T-cell (primary cell): ENCODE measurements at regions not wholly inside any gene's neighbourhood (a gene's known extent, or its start where the extent isn't known, plus 50 kb on each side); places are given as distances from the start of the nearest gene placed in this dataset.
"Not testable (repeated sequence)": the region's sequence is repeated elsewhere in the genome, so short reads cannot be mapped to it uniquely, and the experiment has no call there.

Experiments
- ATAC-seq, 4 experiments: fragments of 200-7000 bp in 3 of 4; fragments of 150-1000 bp in 1 of 4; cut with Tn5 transposase; replicated peaks in 1 of 4; 1 replicate in 3 of 4; 2 replicates in 1 of 4; pipeline ENCODE4 v1.10.0; 2021; ENCODE audit warnings: moderate library complexity in 3 of 4, mild to moderate bottlenecking in 2 of 4, moderate number of reproducible peaks in 1 of 4
- CTCF ChIA-PET, 2 donors: fragments of 300-600 bp; sonication (Branson Sonifier 250); formaldehyde crosslinking; loops; one replicate each; lab custom pipeline; 2022; ENCODE audit warnings: antibody characterized with exemption in 2 of 2; lab: Charles Lee
- POLR2A ChIA-PET, 2 donors: fragments of 300-600 bp; sonication (Branson Sonifier 250); formaldehyde crosslinking; loops; one replicate each; lab custom pipeline; 2022; ENCODE audit warnings: antibody characterized with exemption in 2 of 2; lab: Charles Lee
- DNase-seq, 35 experiments: peaks; one replicate each; pipeline versions ENCODE4 v3.0.0 to v3.0.0-alpha.2; 2013 to 2023
- H3K27ac ChIP-seq: one replicate; pipeline ENCODE4 v1.5.1; 2013; ENCODE audit warnings: low read length
- H3K27me3 ChIP-seq, 2 experiments: replicated peaks in 1 of 2; 1 replicate in 1 of 2; 2 replicates in 1 of 2; pipeline versions ENCODE4 v1.6.1 to v1.7.0; 2013; ENCODE audit warnings: low read length in 1 of 2, mixed read lengths in 1 of 2; ENCODE audit not compliant: control insufficient read depth in 2 of 2, insufficient read depth in 2 of 2; ENCODE audit errors: extremely low read depth in 1 of 2
- H3K36me3 ChIP-seq, 2 donors: 1 replicate in 1 of 2; 2 replicates in 1 of 2; pipeline versions ENCODE4 v1.6.1 to v1.7.0; 2013; ENCODE audit warnings: low read length in 1 of 2; ENCODE audit not compliant: control insufficient read depth in 2 of 2, insufficient read depth in 1 of 2; ENCODE audit errors: extremely low read depth in 1 of 2
- H3K4me1 ChIP-seq, 2 experiments: 1 replicate in 1 of 2; 2 replicates in 1 of 2; pipeline versions ENCODE4 v1.6.1 to v1.7.0; 2013; ENCODE audit warnings: low read length in 2 of 2, mixed read lengths in 1 of 2; ENCODE audit not compliant: insufficient read depth in 2 of 2, control insufficient read depth in 1 of 2; ENCODE audit errors: extremely low read depth in 1 of 2
- H3K4me3 ChIP-seq, 2 donors: 1 replicate in 1 of 2; 2 replicates in 1 of 2; pipeline versions ENCODE4 v1.5.1 to v1.7.0; 2013; ENCODE audit warnings: mild to moderate bottlenecking in 2 of 2, low read length in 1 of 2, moderate library complexity in 1 of 2; ENCODE audit not compliant: control insufficient read depth in 1 of 2; ENCODE audit errors: extremely low read depth in 1 of 2
- H3K9me3 ChIP-seq: 2 replicates; pipeline ENCODE4 v1.7.0; 2013
- H3K27ac Mint-ChIP-seq, 2 donors: one replicate each; pipeline ENCODE4 v1.8.0; 2020 to 2021; ENCODE audit warnings: mild to moderate bottlenecking in 2 of 2, mixed read lengths in 2 of 2
- H3K27me3 Mint-ChIP-seq, 2 donors: one replicate each; pipeline ENCODE4 v1.8.0; 2021 to 2022; ENCODE audit warnings: mixed read lengths in 2 of 2
- H3K36me3 Mint-ChIP-seq: one replicate; pipeline ENCODE4 v1.8.0; 2021; ENCODE audit warnings: mixed read lengths
- H3K4me1 Mint-ChIP-seq, 3 donors: one replicate each; pipeline ENCODE4 v1.8.0; 2020 to 2022; ENCODE audit warnings: mixed read lengths in 3 of 3, mild to moderate bottlenecking in 1 of 3
- H3K4me3 Mint-ChIP-seq, 3 donors: one replicate each; pipeline ENCODE4 v1.8.0; 2020 to 2022; ENCODE audit warnings: mild to moderate bottlenecking in 3 of 3, mixed read lengths in 3 of 3, moderate library complexity in 3 of 3
- H3K9me3 Mint-ChIP-seq, 3 donors: one replicate each; pipeline ENCODE4 v1.8.0; 2020 to 2022; ENCODE audit warnings: mixed read lengths in 3 of 3
- WGBS: methylation state at CpG from one replicate; pipeline ENCODE4 v1.1.5; 2013; ENCODE audit warnings: missing lambda C conversion rate; ENCODE audit not compliant: insufficient coverage; 5-methylcytosine and 5-hydroxymethylcytosine counted together

GRCh38 chr18:71370095-71370494, 1081.2 kb downstream of the SOCS6 start:
- ATAC-seq (no peak), DNase-seq (no peak)
- Mint-ChIP-seq H3K27me3 (no peaks in the 10 kb centered on the region), H3K4me3 (no peak overlapping the region), H3K9me3 (peaks cover 7 to 23% (median 15%) of the 10 kb centered on the region in 3 donors), H3K36me3 (no peaks in the 10 kb centered on the region), H3K27ac (no peak overlapping the region), H3K4me1 (no peaks in the 10 kb centered on the region)
- WGBS, result 83% methylated on average over 2 of the region's 2 CpGs
- no peaks in the 10 kb centered on the region for H3K4me1 ChIP-seq
- ChIA-PET CTCF (no interaction called here), POLR2A (no interaction called here)
- H3K4me3 ChIP-seq, result no peak overlapping the region
- no peaks in the 10 kb centered on the region for H3K36me3 ChIP-seq
- no peak overlapping the region for H3K27ac ChIP-seq
- no peaks in the 10 kb centered on the region for H3K27me3 ChIP-seq
- no peaks in the 10 kb centered on the region for H3K9me3 ChIP-seq

DNA sequence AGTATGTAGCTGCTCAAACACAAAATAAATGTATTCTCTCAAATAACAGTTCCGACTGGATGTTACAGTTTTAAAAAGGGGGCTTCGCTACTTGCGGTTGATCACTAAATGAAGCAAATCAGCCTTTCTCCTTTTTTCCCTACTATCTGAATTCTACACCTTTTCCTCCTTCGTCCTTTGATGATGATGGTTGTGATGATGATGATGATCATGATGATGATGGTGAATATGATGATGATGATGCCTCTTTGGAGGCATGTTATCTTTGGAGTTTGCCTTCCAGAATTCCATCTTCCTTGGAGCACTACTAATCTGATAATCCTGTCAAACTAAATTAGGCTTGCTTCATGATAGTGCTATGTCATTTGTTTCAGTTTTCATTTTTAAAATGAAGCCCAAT, 1073.3 kb downstream of the SOCS6 start:
- Mint-ChIP-seq H3K27ac (no peak overlapping the region), H3K4me3 (no peak overlapping the region), H3K27me3 (peaks cover 0 to 3% of the 10 kb centered on the region in 2 donors), H3K4me1 (no peaks in the 10 kb centered on the region), H3K9me3 (peaks cover 7 to 15% (median 14%) of the 10 kb centered on the region in 3 donors), H3K36me3 (no peaks in the 10 kb centered on the region)
- ATAC-seq (no peak), DNase-seq (no peak)
- POLR2A ChIA-PET, result no interaction called here
- H3K9me3 ChIP-seq, result no peaks in the 10 kb centered on the region
- no peaks in the 10 kb centered on the region for H3K36me3 ChIP-seq
- CTCF ChIA-PET, result no interaction called here
- no CpG with 5 or more reads among the region's 4 CpGs for WGBS
- H3K27me3 ChIP-seq, result no peaks in the 10 kb centered on the region
- no peak overlapping the region for H3K4me3 ChIP-seq
- no peak overlapping the region for H3K27ac ChIP-seq
- no peaks in the 10 kb centered on the region for H3K4me1 ChIP-seq

DNA sequence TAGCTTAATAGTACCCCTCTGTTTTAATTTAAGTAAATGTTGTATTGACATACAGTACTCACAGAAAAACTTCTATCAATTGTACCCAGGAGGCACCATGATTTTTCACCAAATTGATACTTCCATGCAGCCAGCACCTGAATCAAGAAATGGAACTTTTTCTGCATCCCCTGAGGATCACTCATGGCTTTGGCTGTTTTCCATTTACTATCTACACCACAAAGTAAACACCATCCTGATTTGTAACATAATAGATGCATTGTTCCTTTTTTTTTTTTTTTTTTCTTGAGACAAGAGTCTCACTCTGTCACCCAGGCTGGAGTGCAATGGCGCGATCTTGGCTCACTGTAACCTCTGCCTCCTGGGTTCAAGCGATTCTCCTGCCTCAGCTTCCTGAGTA, 1066.8 kb downstream of the SOCS6 start:
- H3K4me3 ChIP-seq, H3K36me3 ChIP-seq, ATAC-seq, DNase-seq, CTCF ChIA-PET, H3K4me3 Mint-ChIP-seq, H3K9me3 Mint-ChIP-seq, H3K36me3 Mint-ChIP-seq, H3K27ac Mint-ChIP-seq, H3K27me3 Mint-ChIP-seq, H3K4me1 Mint-ChIP-seq, H3K4me1 ChIP-seq, H3K27ac ChIP-seq, POLR2A ChIA-PET, H3K9me3 ChIP-seq, H3K27me3 ChIP-seq: not testable (repeated sequence)
- WGBS, result no CpG with 5 or more reads among the region's 3 CpGs

GRCh38 chr18:71352618-71353017, 1063.8 kb downstream of the SOCS6 start:
- Histone ChIP-seq H3K4me1 (no peaks in the 10 kb centered on the region), H3K9me3 (no peaks in the 10 kb centered on the region), H3K27ac (no peak overlapping the region), H3K4me3 (no peak overlapping the region), H3K36me3 (no peaks in the 10 kb centered on the region), H3K27me3 (no peaks in the 10 kb centered on the region)
- Mint-ChIP-seq H3K4me1 (no peaks in the 10 kb centered on the region), H3K27ac (no peak overlapping the region), H3K27me3 (no peaks in the 10 kb centered on the region), H3K4me3 (no peak overlapping the region), H3K9me3 (peaks cover 0 to 3% (median 0%) of the 10 kb centered on the region in 3 donors), H3K36me3 (no peaks in the 10 kb centered on the region)
- CTCF ChIA-PET, result no interaction called here
- ATAC-seq (no peak), DNase-seq (no peak)
- POLR2A ChIA-PET, result interaction anchor here in 1 of 2 donors (0.7 kb wide), 1 partner anchor 300 kb away, joined by 3 read pairs; no protein-coding TSS in a partner anchor
- no CpG with 5 or more reads among the region's 1 CpG for WGBS

- ATAC-seq, result no peak
- Mint-ChIP-seq H3K4me1 (no peaks in the 10 kb centered on the region), H3K27me3 (no peaks in the 10 kb centered on the region), H3K36me3 (no peaks in the 10 kb centered on the region), H3K4me3 (no peak overlapping the region), H3K27ac (no peak overlapping the region), H3K9me3 (no peaks in the 10 kb centered on the region)
- 71% methylated on average over 2 of the region's 6 CpGs for WGBS
- Histone ChIP-seq H3K36me3 (no peaks in the 10 kb centered on the region), H3K27ac (no peak overlapping the region), H3K27me3 (no peaks in the 10 kb centered on the region), H3K9me3 (no peaks in the 10 kb centered on the region), H3K4me1 (no peaks in the 10 kb centered on the region), H3K4me3 (no peak overlapping the region)
- CTCF ChIA-PET, result no interaction called here
- DNase-seq, result no peak
- POLR2A ChIA-PET, result no interaction called here
Observed at GRCh38 chr18:71336576-71337210, 1047.8 kb downstream of the SOCS6 start.

DNA sequence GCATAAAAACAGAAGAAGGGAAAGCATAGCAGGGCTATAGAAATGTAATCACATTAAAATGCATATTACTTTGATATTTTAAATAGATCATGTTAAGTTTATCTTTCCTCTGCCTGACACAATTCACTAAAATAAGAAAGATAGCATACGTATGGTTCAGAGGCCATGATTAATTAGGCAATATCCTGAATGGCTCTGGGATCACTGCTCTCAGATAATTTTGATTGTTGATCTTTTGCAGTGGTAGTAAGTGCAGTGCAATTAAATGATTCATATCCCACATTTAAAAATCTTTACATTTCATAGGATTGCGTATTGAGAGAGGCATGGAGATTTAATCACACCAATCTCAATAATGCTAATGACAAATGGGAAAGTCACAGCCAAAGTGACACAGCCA, 1040.7 kb downstream of the SOCS6 start:
- Mint-ChIP-seq H3K27me3 (no peaks in the 10 kb centered on the region), H3K4me1 (no peaks in the 10 kb centered on the region), H3K36me3 (no peaks in the 10 kb centered on the region), H3K4me3 (no peak overlapping the region), H3K9me3 (peaks cover 4 to 14% (median 6%) of the 10 kb centered on the region in 3 donors), H3K27ac (no peak overlapping the region)
- no peaks in the 10 kb centered on the region for H3K27me3 ChIP-seq
- H3K4me3 ChIP-seq, result no peak overlapping the region
- H3K4me1 ChIP-seq, result no peaks in the 10 kb centered on the region
- WGBS, result no CpG with 5 or more reads among the region's 2 CpGs
- ATAC-seq, result no peak
- H3K9me3 ChIP-seq, result no peaks in the 10 kb centered on the region
- DNase-seq, result no peak
- H3K36me3 ChIP-seq, result no peaks in the 10 kb centered on the region
- CTCF ChIA-PET, result no interaction called here
- H3K27ac ChIP-seq, result no peak overlapping the region
- POLR2A ChIA-PET, result no interaction called here

DNA sequence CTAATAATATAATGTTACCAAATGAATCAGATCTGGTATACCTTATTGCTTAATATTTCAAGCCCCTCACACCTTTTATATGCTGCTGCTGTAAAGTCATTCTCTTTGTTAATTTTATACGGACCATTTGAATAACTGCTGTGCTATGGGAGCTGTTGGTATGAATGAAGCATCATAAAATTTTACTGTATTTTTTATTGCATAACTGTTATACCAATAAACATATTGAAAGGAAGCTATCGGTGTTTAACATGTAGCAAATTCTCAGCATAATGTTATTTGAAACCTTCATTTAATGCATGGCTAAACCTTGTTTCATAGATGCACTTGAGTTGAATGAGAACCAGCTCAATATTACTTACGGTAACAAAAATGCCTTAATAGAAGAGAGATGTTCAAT, 1040.3 kb downstream of the SOCS6 start:
- DNase-seq, result no peak

More for the DNA sequence above, 1040.3 kb downstream of the SOCS6 start:
- H3K4me3 ChIP-seq, result no peak overlapping the region
- no peaks in the 10 kb centered on the region for H3K4me1 ChIP-seq
- Mint-ChIP-seq H3K36me3 (no peaks in the 10 kb centered on the region), H3K4me1 (no peaks in the 10 kb centered on the region), H3K4me3 (no peak overlapping the region), H3K27me3 (no peaks in the 10 kb centered on the region), H3K27ac (no peak overlapping the region), H3K9me3 (peaks cover 4 to 14% (median 6%) of the 10 kb centered on the region in 3 donors)
- H3K27me3 ChIP-seq, result no peaks in the 10 kb centered on the region
- ATAC-seq, result no peak
- H3K36me3 ChIP-seq, result no peaks in the 10 kb centered on the region
- no CpG with 5 or more reads among the region's 3 CpGs for WGBS
- H3K9me3 ChIP-seq, result no peaks in the 10 kb centered on the region
- ChIA-PET POLR2A (no interaction called here), CTCF (no interaction called here)
- H3K27ac ChIP-seq, result no peak overlapping the region
